ENCODE measurements at regions not wholly inside any gene's neighbourhood (a gene's known extent, or its start where the extent isn't known, plus 50 kb on each side); places are given as distances from the start of the nearest gene placed in this dataset.

- TF ChIP-seq CTCF (IDR thresholded peaks at IDR 0.05) (no peak), SMAD3 (CRISPR knock-in tag; IDR thresholded peaks at IDR 0.05; ENCODE audit: borderline replicate concordance) (no peak), RELA (CRISPR knock-in tag; IDR thresholded peaks at IDR 0.05; ENCODE audit: borderline replicate concordance) (no peak), ATF3 (CRISPR knock-in tag; conservative IDR thresholded peaks at IDR 0.05) (no peak), TEAD1 (CRISPR knock-in tag; IDR thresholded peaks at IDR 0.05) (no peak), HMGA2 (CRISPR knock-in tag; IDR thresholded peaks at IDR 0.05) (no peak), ZNF263 (CRISPR knock-in tag; IDR thresholded peaks at IDR 0.05; ENCODE audit: low read depth) (no peak), ELF4 (CRISPR knock-in tag; IDR thresholded peaks at IDR 0.05; ENCODE audit: low read depth) (no peak)
- TF ChIP-seq, protein P1, sequence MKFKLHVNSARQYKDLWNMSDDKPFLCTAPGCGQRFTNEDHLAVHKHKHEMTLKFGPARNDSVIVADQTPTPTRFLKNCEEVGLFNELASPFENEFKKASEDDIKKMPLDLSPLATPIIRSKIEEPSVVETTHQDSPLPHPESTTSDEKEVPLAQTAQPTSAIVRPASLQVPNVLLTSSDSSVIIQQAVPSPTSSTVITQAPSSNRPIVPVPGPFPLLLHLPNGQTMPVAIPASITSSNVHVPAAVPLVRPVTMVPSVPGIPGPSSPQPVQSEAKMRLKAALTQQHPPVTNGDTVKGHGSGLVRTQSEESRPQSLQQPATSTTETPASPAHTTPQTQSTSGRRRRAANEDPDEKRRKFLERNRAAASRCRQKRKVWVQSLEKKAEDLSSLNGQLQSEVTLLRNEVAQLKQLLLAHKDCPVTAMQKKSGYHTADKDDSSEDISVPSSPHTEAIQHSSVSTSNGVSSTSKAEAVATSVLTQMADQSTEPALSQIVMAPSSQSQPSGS (CRISPR knock-in tag; IDR thresholded peaks at IDR 0.05; ENCODE audit: borderline replicate concordance, low read depth), result no peak
- TF ChIP-seq, protein P2, sequence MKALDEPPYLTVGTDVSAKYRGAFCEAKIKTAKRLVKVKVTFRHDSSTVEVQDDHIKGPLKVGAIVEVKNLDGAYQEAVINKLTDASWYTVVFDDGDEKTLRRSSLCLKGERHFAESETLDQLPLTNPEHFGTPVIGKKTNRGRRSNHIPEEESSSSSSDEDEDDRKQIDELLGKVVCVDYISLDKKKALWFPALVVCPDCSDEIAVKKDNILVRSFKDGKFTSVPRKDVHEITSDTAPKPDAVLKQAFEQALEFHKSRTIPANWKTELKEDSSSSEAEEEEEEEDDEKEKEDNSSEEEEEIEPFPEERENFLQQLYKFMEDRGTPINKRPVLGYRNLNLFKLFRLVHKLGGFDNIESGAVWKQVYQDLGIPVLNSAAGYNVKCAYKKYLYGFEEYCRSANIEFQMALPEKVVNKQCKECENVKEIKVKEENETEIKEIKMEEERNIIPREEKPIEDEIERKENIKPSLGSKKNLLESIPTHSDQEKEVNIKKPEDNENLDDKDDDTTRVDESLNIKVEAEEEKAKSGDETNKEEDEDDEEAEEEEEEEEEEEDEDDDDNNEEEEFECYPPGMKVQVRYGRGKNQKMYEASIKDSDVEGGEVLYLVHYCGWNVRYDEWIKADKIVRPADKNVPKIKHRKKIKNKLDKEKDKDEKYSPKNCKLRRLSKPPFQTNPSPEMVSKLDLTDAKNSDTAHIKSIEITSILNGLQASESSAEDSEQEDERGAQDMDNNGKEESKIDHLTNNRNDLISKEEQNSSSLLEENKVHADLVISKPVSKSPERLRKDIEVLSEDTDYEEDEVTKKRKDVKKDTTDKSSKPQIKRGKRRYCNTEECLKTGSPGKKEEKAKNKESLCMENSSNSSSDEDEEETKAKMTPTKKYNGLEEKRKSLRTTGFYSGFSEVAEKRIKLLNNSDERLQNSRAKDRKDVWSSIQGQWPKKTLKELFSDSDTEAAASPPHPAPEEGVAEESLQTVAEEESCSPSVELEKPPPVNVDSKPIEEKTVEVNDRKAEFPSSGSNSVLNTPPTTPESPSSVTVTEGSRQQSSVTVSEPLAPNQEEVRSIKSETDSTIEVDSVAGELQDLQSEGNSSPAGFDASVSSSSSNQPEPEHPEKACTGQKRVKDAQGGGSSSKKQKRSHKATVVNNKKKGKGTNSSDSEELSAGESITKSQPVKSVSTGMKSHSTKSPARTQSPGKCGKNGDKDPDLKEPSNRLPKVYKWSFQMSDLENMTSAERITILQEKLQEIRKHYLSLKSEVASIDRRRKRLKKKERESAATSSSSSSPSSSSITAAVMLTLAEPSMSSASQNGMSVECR (CRISPR knock-in tag; IDR thresholded peaks at IDR 0.05; ENCODE audit: borderline replicate concordance), result no peak
- TF ChIP-seq, protein P3, sequence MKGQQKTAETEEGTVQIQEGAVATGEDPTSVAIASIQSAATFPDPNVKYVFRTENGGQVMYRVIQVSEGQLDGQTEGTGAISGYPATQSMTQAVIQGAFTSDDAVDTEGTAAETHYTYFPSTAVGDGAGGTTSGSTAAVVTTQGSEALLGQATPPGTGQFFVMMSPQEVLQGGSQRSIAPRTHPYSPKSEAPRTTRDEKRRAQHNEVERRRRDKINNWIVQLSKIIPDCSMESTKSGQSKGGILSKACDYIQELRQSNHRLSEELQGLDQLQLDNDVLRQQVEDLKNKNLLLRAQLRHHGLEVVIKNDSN (CRISPR knock-in tag; IDR thresholded peaks at IDR 0.05), result no peak
Measured at GRCh38 chrX:132294192-132294591, 74.9 kb upstream of the RAP2C start.

Data from WTC11 (cell line).